GM19452 (cell line): ENCODE measurements at regions not wholly inside any gene's neighbourhood (a gene's known extent, or its start where the extent isn't known, plus 50 kb on each side); places are given as distances from the start of the nearest gene placed in this dataset.
"Not testable (repeated sequence)": the region's sequence is repeated elsewhere in the genome, so short reads cannot be mapped to it uniquely, and the experiment has no call there.

Experiments
- ATAC-seq: cut with Tn5 transposase; IDR thresholded peaks from one replicate; pipeline ENCODE4 v1.9.1; 2021; ENCODE audit not compliant: unreplicated experiment

- not testable (repeated sequence) for ATAC-seq
These were observed 145.7 kb downstream of the NPIPB11 start for GRCh38 chr16:29260683-29261426.

DNA sequence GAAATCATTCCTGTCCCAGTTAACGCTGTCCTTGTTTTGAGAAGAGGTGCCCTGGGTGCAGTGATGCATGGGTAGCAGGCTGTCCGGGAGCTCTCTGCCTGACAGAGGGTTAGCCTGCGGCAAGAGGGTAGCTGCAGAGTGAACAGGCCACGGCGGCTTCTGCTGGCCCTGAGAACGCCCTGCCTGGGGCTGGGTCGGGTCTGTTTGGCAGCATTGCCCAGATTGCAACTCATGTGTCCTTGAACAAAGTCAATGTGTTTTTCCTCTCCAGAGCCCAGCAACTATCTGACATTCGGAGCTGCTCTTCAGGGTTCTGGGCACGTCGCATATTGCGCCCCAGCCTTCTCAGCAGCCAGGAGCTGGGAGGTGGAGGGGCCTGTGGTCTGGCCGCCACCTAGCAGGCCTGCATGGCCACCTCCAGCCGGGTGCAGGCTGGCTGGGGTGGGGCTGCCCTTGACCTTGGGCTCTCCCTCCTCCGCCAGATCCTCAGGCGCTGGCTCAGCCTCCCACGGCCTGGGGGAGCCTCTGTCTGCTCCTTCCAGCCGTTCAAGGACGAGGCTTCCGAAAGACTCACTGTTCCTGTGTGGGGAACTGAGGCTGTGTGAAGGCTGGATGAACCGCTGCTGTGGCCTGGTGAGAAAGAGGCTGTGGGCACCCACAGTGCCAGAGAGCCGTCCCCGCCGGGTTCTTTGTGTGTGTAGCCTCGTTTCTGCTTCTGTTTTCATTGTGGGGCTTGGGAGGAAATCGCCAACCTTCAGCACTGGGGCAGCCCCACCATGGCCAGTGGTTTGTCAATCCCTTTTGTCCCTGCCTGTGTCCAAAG is 146.7 kb downstream of the NPIPB11 start:
- not testable (repeated sequence) for ATAC-seq

DNA sequence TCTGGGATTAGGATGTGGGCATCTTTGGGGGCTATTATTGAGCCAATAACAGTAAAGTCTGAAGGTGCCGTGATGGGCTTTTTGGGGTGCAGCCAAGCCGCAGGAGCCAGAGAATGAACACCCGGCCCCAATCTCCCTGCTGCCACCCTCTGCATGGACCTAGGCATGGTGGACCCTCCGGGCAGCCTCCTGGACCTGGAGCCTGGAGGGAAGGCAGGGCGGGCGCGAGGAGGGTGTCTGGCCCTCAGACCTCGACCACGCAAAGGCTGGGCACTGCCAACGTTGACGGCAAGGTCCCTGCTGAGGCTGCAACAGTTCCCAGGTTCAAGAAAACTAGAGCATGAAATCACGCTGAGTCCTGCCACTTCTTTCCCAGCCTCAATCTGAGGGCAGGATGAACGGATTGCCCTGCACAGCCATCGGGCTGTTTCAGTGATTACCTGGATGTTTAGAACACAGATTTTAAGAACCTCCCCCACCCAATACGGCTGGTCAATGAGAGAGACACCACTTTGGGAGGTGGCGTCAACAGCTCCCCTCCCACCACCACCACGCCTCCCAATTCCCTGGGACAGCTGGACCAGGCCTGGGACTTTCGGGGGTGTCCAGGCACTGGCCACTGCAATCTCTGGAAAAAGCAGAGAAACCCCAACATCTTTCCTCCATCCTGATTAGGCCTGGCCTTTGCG is 147.4 kb downstream of the NPIPB11 start:
- ATAC-seq: not testable (repeated sequence)

- not testable (repeated sequence) for ATAC-seq
These were observed 148.8 kb downstream of the NPIPB11 start for GRCh38 chr16:29257419-29258336.

DNA sequence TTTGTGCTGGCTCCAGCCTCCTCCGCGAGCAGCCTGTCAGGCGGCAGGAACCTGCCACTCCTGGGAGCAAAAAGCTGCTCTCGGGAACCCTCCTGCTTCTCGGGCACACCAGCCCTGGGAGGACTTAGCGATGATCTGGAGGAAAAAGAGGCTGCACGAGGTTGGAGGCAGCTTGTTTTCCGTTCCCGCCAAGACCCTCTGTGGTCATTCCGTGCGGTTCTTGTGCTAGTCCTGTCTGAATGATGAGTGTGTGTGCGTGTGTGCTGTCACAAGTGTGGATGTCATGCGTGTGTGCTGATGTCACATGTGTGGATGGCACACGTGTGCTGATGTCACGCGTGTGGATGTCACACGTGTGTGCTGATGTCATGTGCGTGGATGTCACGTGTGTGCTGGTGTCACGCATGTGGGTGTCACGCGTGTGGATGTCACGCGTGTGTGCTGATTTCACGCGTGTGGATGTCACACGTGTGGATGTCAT is 150.0 kb downstream of the NPIPB11 start:
- no peak for ATAC-seq

GRCh38 chr16:29255957-29256356 is 150.6 kb downstream of the NPIPB11 start:
- not testable (repeated sequence) for ATAC-seq

GRCh38 chr16:29255496-29255796 is 151.1 kb downstream of the NPIPB11 start:
- ATAC-seq: not testable (repeated sequence)

DNA sequence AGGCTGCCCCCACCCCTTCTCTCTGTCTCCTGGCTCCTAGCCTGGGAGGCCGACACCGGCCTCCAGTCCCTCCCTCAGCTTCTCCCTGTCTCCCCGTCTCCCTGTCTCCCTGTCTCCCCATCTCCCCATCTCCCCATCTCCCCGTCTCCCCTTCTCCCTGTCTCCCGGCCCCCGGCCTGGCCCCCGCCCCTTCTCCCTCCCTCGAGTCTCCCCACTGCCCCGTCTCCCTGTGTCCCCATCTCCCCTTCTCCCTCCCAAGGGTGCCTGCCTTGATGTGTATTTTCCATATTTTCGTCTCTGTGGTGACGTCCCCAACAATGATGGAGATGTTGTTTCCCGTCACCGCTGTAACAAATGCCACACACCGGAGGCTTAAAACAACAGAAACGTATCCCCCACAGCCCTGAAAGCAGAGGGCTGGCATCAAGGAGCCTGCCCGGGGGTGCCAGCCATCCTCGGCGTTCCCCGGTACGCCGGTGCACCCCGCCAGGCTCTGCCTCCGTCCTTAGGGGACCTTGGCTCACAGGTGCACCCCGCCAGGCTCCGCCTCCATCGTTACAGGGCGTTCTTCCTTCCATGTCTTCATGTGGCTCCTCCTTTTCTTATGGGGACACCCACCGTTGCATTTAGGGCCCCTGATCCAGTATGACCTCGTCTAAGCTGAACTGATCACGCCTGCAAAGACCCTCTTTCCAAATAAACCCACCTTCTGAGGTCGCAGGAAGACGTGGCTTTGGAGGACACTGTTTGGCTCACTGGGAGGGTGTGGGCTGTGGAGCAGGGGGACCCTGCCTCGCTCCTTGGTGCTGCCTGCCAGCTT is 151.6 kb downstream of the NPIPB11 start:
- no peak for ATAC-seq

- ATAC-seq: not testable (repeated sequence)
These were observed 152.6 kb downstream of the NPIPB11 start for GRCh38 chr16:29253716-29254590.

- not testable (repeated sequence) for ATAC-seq
These were observed 153.4 kb downstream of the NPIPB11 start for GRCh38 chr16:29253066-29253590.

- ATAC-seq: not testable (repeated sequence)
These were observed 154.2 kb downstream of the NPIPB11 start for GRCh38 chr16:29252311-29252710.

- ATAC-seq: not testable (repeated sequence)
These were observed 154.9 kb downstream of the NPIPB11 start for GRCh38 chr16:29251571-29252011.

GRCh38 chr16:29250923-29251434 is 155.5 kb downstream of the NPIPB11 start:
- not testable (repeated sequence) for ATAC-seq

DNA sequence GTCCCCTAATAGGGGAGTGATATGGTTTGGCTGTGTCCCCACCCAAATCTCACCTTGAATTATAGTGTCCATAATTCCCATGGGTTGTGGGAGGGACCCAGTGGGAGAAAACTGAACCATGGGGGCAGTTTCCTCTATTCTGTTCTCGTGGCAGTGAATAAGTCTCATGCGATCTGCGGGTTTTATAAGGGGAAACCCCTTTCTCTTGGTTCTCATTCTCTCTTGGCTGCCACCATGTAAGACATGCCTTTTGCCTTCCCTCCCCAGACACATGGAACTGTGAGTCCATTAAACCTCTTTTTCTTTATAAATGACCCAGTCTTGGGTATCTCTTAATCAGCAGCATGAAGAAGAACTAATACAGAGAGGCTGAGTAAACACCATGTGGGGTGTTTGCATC is 156.0 kb downstream of the NPIPB11 start:
- ATAC-seq: not testable (repeated sequence)

GRCh38 chr16:29248940-29249318 is 157.6 kb downstream of the NPIPB11 start:
- ATAC-seq: not testable (repeated sequence)

GRCh38 chr16:29248306-29248939 is 158.1 kb downstream of the NPIPB11 start:
- not testable (repeated sequence) for ATAC-seq

GRCh38 chr16:29246091-29246490 is 160.4 kb downstream of the NPIPB11 start:
- ATAC-seq: not testable (repeated sequence)

DNA sequence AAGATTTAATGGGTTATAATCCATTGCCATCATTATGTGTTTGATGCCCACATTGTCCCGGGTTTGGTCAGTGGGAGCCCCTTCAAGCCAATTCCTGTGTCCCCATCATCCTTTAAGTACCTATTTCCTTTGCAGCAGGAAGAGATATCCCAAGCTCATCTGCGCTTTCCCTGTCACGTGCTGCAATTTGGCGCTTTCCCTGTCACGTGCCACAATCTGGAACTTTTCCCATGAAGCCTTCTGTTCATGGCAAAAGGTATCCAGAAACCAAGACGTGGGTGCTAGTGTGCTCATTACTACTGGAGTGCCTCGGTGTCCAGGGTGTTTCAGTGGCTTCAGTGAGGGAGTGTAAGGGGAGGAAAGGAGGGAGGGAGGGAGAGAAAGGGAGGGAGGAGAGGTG is 168.5 kb downstream of the NPIPB11 start:
- no peak for ATAC-seq
